ENCODE measurements at regions not wholly inside any gene's neighbourhood (a gene's known extent, or its start where the extent isn't known, plus 50 kb on each side); places are given as distances from the start of the nearest gene placed in this dataset.

DNA sequence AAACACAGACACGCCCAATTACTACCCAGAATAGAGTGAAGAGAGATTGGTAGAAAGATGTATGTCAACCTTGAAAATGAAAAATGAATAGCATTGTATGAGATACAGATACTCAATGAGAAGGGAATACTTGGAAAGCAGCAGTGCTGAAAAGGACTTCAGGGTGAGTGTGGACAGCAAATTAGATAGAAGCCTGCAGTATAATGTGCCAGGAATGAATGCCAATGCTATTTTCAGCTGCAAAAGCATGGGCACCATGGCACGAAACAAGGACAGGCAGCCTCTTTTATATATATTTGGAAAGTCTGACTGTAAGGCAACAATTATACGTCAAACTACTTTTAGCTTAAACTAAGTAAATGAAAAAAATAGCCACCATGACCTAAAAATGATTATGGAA is 118.2 kb downstream of the PTCHD4 start:
- TF ChIP-seq, protein P1, sequence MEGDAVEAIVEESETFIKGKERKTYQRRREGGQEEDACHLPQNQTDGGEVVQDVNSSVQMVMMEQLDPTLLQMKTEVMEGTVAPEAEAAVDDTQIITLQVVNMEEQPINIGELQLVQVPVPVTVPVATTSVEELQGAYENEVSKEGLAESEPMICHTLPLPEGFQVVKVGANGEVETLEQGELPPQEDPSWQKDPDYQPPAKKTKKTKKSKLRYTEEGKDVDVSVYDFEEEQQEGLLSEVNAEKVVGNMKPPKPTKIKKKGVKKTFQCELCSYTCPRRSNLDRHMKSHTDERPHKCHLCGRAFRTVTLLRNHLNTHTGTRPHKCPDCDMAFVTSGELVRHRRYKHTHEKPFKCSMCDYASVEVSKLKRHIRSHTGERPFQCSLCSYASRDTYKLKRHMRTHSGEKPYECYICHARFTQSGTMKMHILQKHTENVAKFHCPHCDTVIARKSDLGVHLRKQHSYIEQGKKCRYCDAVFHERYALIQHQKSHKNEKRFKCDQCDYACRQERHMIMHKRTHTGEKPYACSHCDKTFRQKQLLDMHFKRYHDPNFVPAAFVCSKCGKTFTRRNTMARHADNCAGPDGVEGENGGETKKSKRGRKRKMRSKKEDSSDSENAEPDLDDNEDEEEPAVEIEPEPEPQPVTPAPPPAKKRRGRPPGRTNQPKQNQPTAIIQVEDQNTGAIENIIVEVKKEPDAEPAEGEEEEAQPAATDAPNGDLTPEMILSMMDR (IDR thresholded peaks at IDR 0.05), result no peak
- no peak for TF ChIP-seq POLR2A (IDR thresholded peaks at IDR 0.05)
